Hepatocyte (in vitro differentiated cells): ENCODE measurements at regions not wholly inside any gene's neighbourhood (a gene's known extent, or its start where the extent isn't known, plus 50 kb on each side); places are given as distances from the start of the nearest gene placed in this dataset.

Source experiments
- DNase-seq: peaks from one replicate; pipeline ENCODE4 v3.0.0-alpha.2; 2016; ENCODE audit warnings: low spot score
- H2AFZ ChIP-seq: fragments of 200-600 bp; sonication (generic); 2 replicates; pipeline ENCODE4 v1.6.0; 2016; ENCODE audit warnings: antibody characterized with exemption, mild to moderate bottlenecking
- H3K27ac ChIP-seq: fragments of 200-600 bp; sonication (generic); 2 replicates; pipeline ENCODE4 v1.5.1; 2016; ENCODE audit warnings: mild to moderate bottlenecking
- H3K27me3 ChIP-seq: fragments of 200-600 bp; sonication (generic); 2 replicates; pipeline ENCODE4 v1.6.1; 2016
- H3K36me3 ChIP-seq: fragments of 200-600 bp; sonication (generic); replicated peaks from 2 replicates; pipeline ENCODE4 v1.5.1; 2016; ENCODE audit warnings: low read depth; ENCODE audit not compliant: insufficient read depth
- H3K4me1 ChIP-seq: fragments of 200-600 bp; sonication (generic); 2 replicates; pipeline ENCODE4 v1.5.1; 2016; ENCODE audit warnings: mild to moderate bottlenecking, moderate library complexity; ENCODE audit not compliant: insufficient read depth
- H3K4me2 ChIP-seq: fragments of 200-600 bp; sonication (generic); 2 replicates; pipeline ENCODE4 v1.6.0; 2016
- H3K4me3 ChIP-seq: fragments of 200-600 bp; sonication (generic); 2 replicates; pipeline ENCODE4 v1.5.1; 2016; ENCODE audit warnings: mild to moderate bottlenecking
- H3K79me2 ChIP-seq: fragments of 200-600 bp; sonication (generic); 2 replicates; pipeline ENCODE4 v1.6.0; 2017; ENCODE audit warnings: mild to moderate bottlenecking
- H3K9me2 ChIP-seq: fragments of 200-600 bp; sonication (generic); replicated peaks from 2 replicates; pipeline ENCODE4 v1.6.0; 2017; ENCODE audit warnings: mild to moderate bottlenecking; ENCODE audit not compliant: insufficient read depth
- H3K9me3 ChIP-seq: fragments of 200-600 bp; sonication (generic); 2 replicates; pipeline ENCODE4 v1.5.1; 2016; ENCODE audit warnings: low read depth, mild to moderate bottlenecking
- H4K20me1 ChIP-seq: fragments of 200-600 bp; sonication (generic); 2 replicates; pipeline ENCODE4 v1.6.0; 2016; ENCODE audit warnings: mild to moderate bottlenecking; ENCODE audit not compliant: insufficient read depth, poor library complexity, severe bottlenecking
- EZH2 ChIP-seq: fragments of 200-600 bp; sonication (generic); IDR thresholded peaks from 2 replicates; pipeline ENCODE4 v1.6.1; 2016; ENCODE audit warnings: antibody characterized with exemption, mild to moderate bottlenecking, borderline replicate concordance
- EZH2phosphoT487 ChIP-seq: fragments of 200-600 bp; sonication (generic); IDR thresholded peaks from one replicate; pipeline ENCODE4 v1.6.1; 2018; ENCODE audit warnings: antibody characterized with exemption, mild to moderate bottlenecking, low read depth, moderate library complexity; ENCODE audit not compliant: unreplicated experiment, severe bottlenecking
- WGBS: methylation state at CpG from one replicate; pipeline ENCODE4 v1.1.6; 2016; ENCODE audit warnings: low lambda C conversion rate; ENCODE audit errors: missing lambda C conversion rate; 5-methylcytosine and 5-hydroxymethylcytosine counted together
- TF ChIP-seq, protein P1 (sequence below): fragments of 200-600 bp; sonication (generic); IDR thresholded peaks from 2 replicates; pipeline ENCODE4 v1.5.1; 2016; ENCODE audit warnings: antibody characterized with exemption, mild to moderate bottlenecking; ENCODE audit not compliant: poor library complexity

- Histone ChIP-seq H3K36me3 (no peaks in the 10 kb centered on the region), H3K27ac (no peak overlapping the region), H3K4me3 (no peak overlapping the region), H3K9me2 (no peaks in the 10 kb centered on the region), H3K9me3 (peaks cover 8% of the 10 kb centered on the region), H3K27me3 (no peaks in the 10 kb centered on the region), H4K20me1 (no peaks in the 10 kb centered on the region), H2AFZ (no peak overlapping the region), H3K4me2 (no peak overlapping the region), H3K79me2 (no peaks in the 10 kb centered on the region), H3K4me1 (no peaks in the 10 kb centered on the region)
- WGBS, result 58% methylated on average over 1 of the region's 1 CpG
- TF ChIP-seq EZH2, result no peak
- TF ChIP-seq EZH2phosphoT487, result no peak
- TF ChIP-seq, protein P1, sequence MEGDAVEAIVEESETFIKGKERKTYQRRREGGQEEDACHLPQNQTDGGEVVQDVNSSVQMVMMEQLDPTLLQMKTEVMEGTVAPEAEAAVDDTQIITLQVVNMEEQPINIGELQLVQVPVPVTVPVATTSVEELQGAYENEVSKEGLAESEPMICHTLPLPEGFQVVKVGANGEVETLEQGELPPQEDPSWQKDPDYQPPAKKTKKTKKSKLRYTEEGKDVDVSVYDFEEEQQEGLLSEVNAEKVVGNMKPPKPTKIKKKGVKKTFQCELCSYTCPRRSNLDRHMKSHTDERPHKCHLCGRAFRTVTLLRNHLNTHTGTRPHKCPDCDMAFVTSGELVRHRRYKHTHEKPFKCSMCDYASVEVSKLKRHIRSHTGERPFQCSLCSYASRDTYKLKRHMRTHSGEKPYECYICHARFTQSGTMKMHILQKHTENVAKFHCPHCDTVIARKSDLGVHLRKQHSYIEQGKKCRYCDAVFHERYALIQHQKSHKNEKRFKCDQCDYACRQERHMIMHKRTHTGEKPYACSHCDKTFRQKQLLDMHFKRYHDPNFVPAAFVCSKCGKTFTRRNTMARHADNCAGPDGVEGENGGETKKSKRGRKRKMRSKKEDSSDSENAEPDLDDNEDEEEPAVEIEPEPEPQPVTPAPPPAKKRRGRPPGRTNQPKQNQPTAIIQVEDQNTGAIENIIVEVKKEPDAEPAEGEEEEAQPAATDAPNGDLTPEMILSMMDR, result no peak
- no peak for DNase-seq
Observed at GRCh38 chr6:101001607-101002006, 120.5 kb upstream of the ASCC3 start.

GRCh38 chr6:101003075-101003474 lies 121.9 kb upstream of the ASCC3 start:
- no peak for DNase-seq
- WGBS, result 95% methylated on average over 1 of the region's 1 CpG
- Histone ChIP-seq H3K9me2 (no peaks in the 10 kb centered on the region), H3K4me1 (no peaks in the 10 kb centered on the region), H3K4me2 (no peak overlapping the region), H3K27me3 (no peaks in the 10 kb centered on the region), H4K20me1 (no peaks in the 10 kb centered on the region), H3K36me3 (no peaks in the 10 kb centered on the region), H3K79me2 (no peaks in the 10 kb centered on the region), H3K4me3 (no peak overlapping the region), H3K9me3 (peaks cover 8% of the 10 kb centered on the region), H3K27ac (no peak overlapping the region), H2AFZ (no peak overlapping the region)
- TF ChIP-seq, protein P1, result no peak
- TF ChIP-seq EZH2, result no peak
- no peak for TF ChIP-seq EZH2phosphoT487

DNA sequence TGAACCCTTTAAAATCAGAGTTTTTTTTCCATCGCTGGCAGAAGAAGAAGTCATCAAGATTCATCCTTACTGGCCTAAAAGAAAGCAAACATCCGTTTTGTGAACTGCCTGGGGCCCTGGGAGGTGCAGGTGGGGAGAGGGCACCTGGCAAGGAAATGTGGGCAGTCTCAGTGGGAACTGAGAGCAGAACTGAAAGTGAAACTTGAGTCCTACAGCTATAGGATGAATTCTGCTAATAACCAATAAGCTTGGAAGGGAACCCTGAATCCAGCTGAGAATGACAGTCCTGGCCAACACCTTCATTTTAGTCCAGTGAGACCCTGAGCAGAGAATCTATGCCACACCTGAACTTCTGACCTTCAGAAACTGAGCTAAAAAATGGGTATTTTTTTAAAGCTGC lies 130.1 kb upstream of the ASCC3 start:
- H4K20me1 ChIP-seq, result no peaks in the 10 kb centered on the region
- DNase-seq, result no peak
- no peak overlapping the region for H3K27ac ChIP-seq
- no peaks in the 10 kb centered on the region for H3K36me3 ChIP-seq
- H3K9me3 ChIP-seq, result no peaks in the 10 kb centered on the region
- H3K4me1 ChIP-seq, result no peaks in the 10 kb centered on the region
- no peaks in the 10 kb centered on the region for H3K79me2 ChIP-seq
- no peaks in the 10 kb centered on the region for H3K27me3 ChIP-seq
- no peaks in the 10 kb centered on the region for H3K9me2 ChIP-seq
- TF ChIP-seq, protein P1, result no peak
- TF ChIP-seq EZH2phosphoT487 (no peak), EZH2 (no peak)
- 67% methylated on average over 2 of the region's 2 CpGs for WGBS
- H3K4me2 ChIP-seq, result no peak overlapping the region
- no peak overlapping the region for H2AFZ ChIP-seq
- H3K4me3 ChIP-seq, result no peak overlapping the region
